Skeletal muscle satellite cell (primary cell): ENCODE measurements at regions not wholly inside any gene's neighbourhood (a gene's known extent, or its start where the extent isn't known, plus 50 kb on each side); places are given as distances from the start of the nearest gene placed in this dataset.
"Not testable (repeated sequence)": the region's sequence is repeated elsewhere in the genome, so short reads cannot be mapped to it uniquely, and the experiment has no call there.

Experiments
- H3K27me3 ChIP-seq: 2 replicates; pipeline ENCODE4 v1.7.0; 2013; ENCODE audit warnings: low read length; ENCODE audit not compliant: control insufficient read depth, insufficient read depth
- H3K36me3 ChIP-seq: 2 replicates; pipeline ENCODE4 v1.7.0; 2013; ENCODE audit warnings: mild to moderate bottlenecking, control low read depth, low read length; ENCODE audit not compliant: insufficient read depth
- H3K4me1 ChIP-seq: 2 replicates; pipeline ENCODE4 v1.7.0; 2013; ENCODE audit warnings: low read length; ENCODE audit not compliant: control insufficient read depth, insufficient read depth
- H3K4me2 ChIP-seq: 2 replicates; pipeline ENCODE4 v1.7.0; 2013; ENCODE audit warnings: mild to moderate bottlenecking, low read length
- H3K4me3 ChIP-seq: 2 replicates; pipeline ENCODE4 v1.7.0; 2013; ENCODE audit warnings: low read length
- H3K9ac ChIP-seq: 2 replicates; pipeline ENCODE4 v1.7.0; 2013; ENCODE audit warnings: mild to moderate bottlenecking, low read depth, low read length, moderate library complexity
- H3K9me3 ChIP-seq: replicated peaks from 2 replicates; pipeline ENCODE4 v1.7.0; 2013; ENCODE audit warnings: mild to moderate bottlenecking, control low read depth, low read length

GRCh38 chr6:834866-835265 is 141.9 kb upstream of the EXOC2 start:
- Histone ChIP-seq H3K4me3 (no peak overlapping the region), H3K27me3 (no peaks in the 10 kb centered on the region), H3K9ac (no peak overlapping the region), H3K4me1 (no peaks in the 10 kb centered on the region), H3K4me2 (no peak overlapping the region), H3K36me3 (no peaks in the 10 kb centered on the region), H3K9me3 (no peaks in the 10 kb centered on the region)

GRCh38 chr6:834190-834589 is 141.3 kb upstream of the EXOC2 start:
- no peaks in the 10 kb centered on the region for H3K36me3 ChIP-seq

DNA sequence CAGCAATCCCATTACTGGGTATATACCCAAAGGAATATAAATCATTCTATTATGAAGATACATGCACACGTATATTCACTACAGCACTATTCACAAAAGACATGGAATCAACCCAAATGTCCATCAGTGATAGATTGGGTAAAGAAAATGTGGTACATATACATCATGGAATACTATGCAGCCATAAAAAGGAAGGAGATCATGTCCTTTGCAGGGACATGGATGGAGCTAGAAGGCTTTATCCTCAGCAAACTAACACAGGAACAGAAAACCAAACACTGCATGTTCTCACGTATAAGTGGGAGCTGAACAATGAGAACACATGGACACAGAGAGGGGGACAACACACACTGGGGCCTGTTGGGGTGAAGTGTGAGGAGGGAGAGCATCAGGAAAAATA is 139.9 kb upstream of the EXOC2 start:
- not testable (repeated sequence) for H3K9me3 ChIP-seq, H3K4me2 ChIP-seq, H3K9ac ChIP-seq, H3K27me3 ChIP-seq, H3K4me1 ChIP-seq, H3K4me3 ChIP-seq, H3K36me3 ChIP-seq

More at GRCh38 chr6:834190-834589, 141.3 kb upstream of the EXOC2 start:
- Histone ChIP-seq H3K4me2 (no peak overlapping the region), H3K4me1 (no peaks in the 10 kb centered on the region), H3K9me3 (no peaks in the 10 kb centered on the region), H3K9ac (no peak overlapping the region), H3K4me3 (no peak overlapping the region), H3K27me3 (no peaks in the 10 kb centered on the region)

DNA sequence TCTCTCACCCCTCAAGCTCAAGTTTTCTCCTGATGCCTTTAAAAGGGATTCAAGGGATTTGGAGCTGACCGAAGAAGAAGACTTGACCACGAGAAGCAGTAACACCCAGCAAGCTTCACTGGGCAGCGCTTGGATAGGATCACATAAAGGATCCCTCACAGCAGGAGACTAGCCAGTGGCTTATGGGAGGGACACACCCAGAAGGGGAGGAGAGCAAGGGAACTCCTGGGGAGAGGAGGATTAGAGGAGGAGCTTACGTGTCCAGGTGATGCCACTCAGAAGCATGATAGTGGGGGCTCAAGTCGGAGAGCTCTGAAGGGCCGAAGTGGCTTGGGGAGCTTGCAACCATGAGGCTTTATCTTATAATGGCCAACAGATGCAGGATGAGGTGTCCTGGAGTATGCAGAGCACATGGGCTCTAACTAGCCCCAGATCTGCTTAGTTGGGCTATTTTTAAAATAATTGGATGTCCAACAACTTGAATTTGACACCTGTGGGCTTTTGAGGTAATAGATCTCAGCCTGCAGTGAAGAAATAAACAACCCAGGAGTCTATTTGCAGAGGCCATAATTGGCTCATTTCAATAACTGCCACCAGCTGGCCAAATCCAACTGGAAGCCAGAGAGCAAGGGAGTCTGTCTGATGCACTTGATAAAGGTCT is 137.9 kb upstream of the EXOC2 start:
- no peaks in the 10 kb centered on the region for H3K4me1 ChIP-seq
- no peak overlapping the region for H3K4me3 ChIP-seq
- no peaks in the 10 kb centered on the region for H3K36me3 ChIP-seq
- no peaks in the 10 kb centered on the region for H3K27me3 ChIP-seq
- no peak overlapping the region for H3K9ac ChIP-seq
- no peak overlapping the region for H3K4me2 ChIP-seq
- H3K9me3 ChIP-seq, result no peaks in the 10 kb centered on the region

DNA sequence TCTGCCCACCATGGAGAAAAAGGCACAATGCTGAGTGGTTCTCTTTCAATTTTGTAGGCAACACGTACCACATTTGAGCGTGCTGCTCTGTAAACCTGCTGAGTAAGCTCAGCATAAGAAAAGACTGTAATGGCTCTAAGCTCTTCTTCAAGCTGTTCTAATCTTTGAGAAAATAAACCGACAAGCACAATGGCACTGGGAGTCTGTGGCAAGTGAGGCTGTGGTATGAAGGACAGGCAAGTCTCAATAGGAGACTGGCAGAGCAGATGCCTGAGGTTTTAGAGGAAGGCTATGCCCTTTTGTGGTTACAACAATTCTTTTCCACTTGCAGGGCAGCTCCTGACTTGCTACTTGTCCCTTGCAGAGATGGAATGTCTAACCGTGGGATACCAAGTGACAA is 136.7 kb upstream of the EXOC2 start:
- no peak overlapping the region for H3K4me2 ChIP-seq
- no peak overlapping the region for H3K9ac ChIP-seq
- no peaks in the 10 kb centered on the region for H3K36me3 ChIP-seq
- H3K4me1 ChIP-seq, result no peaks in the 10 kb centered on the region
- no peak overlapping the region for H3K4me3 ChIP-seq
- H3K27me3 ChIP-seq, result no peaks in the 10 kb centered on the region
- no peaks in the 10 kb centered on the region for H3K9me3 ChIP-seq

GRCh38 chr6:827431-827830 is 134.5 kb upstream of the EXOC2 start:
- H3K9me3 ChIP-seq, result no peaks in the 10 kb centered on the region
- no peak overlapping the region for H3K9ac ChIP-seq
- no peak overlapping the region for H3K4me3 ChIP-seq
- no peaks in the 10 kb centered on the region for H3K36me3 ChIP-seq
- H3K4me2 ChIP-seq, result no peak overlapping the region
- H3K4me1 ChIP-seq, result no peaks in the 10 kb centered on the region
- no peaks in the 10 kb centered on the region for H3K27me3 ChIP-seq

DNA sequence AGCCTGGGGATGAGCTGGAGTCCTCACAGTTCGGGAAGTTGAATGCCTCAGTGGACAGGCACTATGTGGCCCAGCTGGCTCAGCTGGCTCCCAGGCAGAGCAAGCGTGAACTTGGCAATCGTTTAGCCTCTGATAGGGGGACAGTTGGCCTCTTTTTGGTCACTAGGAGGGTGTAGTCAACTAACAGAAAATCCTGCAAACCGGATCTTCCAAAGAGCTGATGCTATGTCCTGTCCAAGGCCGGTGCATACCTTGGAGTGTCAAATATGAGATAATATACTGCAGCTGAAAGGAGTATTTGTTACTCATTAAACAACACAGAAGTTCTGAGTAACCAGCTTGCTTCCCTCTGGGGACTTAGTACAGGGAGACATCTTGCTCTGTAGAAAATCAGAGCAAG is 126.2 kb upstream of the EXOC2 start:
- Histone ChIP-seq H3K9me3 (no peaks in the 10 kb centered on the region), H3K4me1 (no peaks in the 10 kb centered on the region), H3K4me2 (no peak overlapping the region), H3K27me3 (no peaks in the 10 kb centered on the region), H3K4me3 (no peak overlapping the region), H3K36me3 (no peaks in the 10 kb centered on the region), H3K9ac (no peak overlapping the region)

- Histone ChIP-seq H3K9me3 (no peaks in the 10 kb centered on the region), H3K4me2 (no peak overlapping the region), H3K36me3 (no peaks in the 10 kb centered on the region), H3K27me3 (no peaks in the 10 kb centered on the region), H3K9ac (no peak overlapping the region), H3K4me1 (no peaks in the 10 kb centered on the region), H3K4me3 (no peak overlapping the region)
Measured at GRCh38 chr6:818196-818595, 125.3 kb upstream of the EXOC2 start.

DNA sequence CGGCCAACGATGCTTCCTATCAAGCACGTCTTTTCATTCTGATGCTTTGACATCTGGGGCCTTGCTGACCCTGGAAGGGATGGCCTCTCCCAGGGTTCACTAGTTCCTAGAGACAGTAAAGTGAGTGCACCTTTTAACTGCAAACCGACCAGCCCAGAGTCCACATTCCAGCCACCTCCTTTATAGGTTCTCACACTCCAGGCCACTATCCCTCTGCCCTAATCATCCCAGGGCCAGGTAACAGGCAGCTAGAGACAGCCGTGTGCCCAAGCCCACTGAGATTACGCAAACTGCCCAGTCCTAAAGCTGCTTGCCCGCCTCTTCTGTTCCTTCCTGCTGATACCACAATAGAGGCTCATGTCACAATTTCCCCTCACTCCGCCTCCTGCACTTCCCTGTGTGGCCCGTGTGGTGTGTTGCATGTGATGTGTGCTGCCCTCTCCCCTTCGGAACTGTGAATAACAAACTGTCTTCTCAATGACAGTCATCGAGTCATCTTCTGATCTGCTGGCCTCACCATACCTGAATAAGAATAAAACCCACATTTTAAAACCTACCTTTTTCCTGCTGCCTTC is 123.7 kb upstream of the EXOC2 start:
- H3K27me3 ChIP-seq, result no peaks in the 10 kb centered on the region
- H3K4me1 ChIP-seq, result no peaks in the 10 kb centered on the region
- H3K9ac ChIP-seq, result no peak overlapping the region
- H3K36me3 ChIP-seq, result no peaks in the 10 kb centered on the region
- no peak overlapping the region for H3K4me2 ChIP-seq
- H3K9me3 ChIP-seq, result no peaks in the 10 kb centered on the region
- H3K4me3 ChIP-seq, result no peak overlapping the region

- Histone ChIP-seq H3K4me2 (no peak overlapping the region), H3K9ac (no peak overlapping the region), H3K4me3 (no peak overlapping the region), H3K4me1 (no peaks in the 10 kb centered on the region), H3K27me3 (no peaks in the 10 kb centered on the region), H3K36me3 (no peaks in the 10 kb centered on the region), H3K9me3 (no peaks in the 10 kb centered on the region)
Measured at GRCh38 chr6:815348-815738, 122.4 kb upstream of the EXOC2 start.

- H3K9ac ChIP-seq, result no peak overlapping the region
Measured at GRCh38 chr6:814378-815347, 121.7 kb upstream of the EXOC2 start.

More at GRCh38 chr6:814378-815347, 121.7 kb upstream of the EXOC2 start:
- H3K36me3 ChIP-seq, result no peaks in the 10 kb centered on the region
- H3K9me3 ChIP-seq, result no peaks in the 10 kb centered on the region
- no peaks in the 10 kb centered on the region for H3K27me3 ChIP-seq
- no peak overlapping the region for H3K4me3 ChIP-seq
- no peaks in the 10 kb centered on the region for H3K4me1 ChIP-seq
- H3K4me2 ChIP-seq, result no peak overlapping the region
